ENCODE measurements at regions not wholly inside any gene's neighbourhood (a gene's known extent, or its start where the extent isn't known, plus 50 kb on each side); places are given as distances from the start of the nearest gene placed in this dataset.
A peak's percentile ranks its signal among the peaks of the same experiment; 100 is the strongest.

DNA sequence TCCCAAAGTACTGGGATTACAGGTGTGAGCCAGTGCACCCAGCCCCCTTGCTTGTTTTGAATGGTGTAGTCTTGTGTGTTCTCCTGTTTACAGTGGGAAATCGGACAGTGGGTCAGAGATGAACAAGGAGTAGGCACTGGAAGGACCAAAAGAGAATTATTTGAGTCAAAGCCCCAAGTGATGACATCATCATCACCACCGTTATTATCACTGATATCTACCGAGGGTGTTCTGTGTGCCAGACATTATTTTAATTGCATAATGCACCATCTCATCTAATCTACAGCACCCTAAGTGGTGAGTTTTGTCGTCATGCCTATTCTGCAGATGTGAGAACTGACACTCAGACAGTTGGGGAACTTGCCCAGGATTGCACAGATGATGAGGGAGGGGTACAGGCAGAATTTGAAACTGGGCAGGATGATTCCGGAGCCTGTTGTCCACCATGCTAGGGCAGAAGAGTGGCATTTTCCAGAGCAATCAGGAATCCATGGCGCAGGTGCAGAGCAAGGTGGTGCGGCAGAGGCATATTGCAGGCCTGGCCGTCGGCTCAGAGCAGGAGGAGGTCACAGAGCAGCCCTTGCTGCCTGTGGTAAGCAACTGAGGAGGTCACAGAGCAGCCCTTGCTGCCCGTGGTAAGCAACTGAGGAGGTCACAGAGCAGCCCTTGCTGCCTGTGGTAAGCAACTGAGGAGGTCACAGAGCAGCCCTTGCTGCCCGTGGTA, 137.0 kb upstream of the HDAC4 start:
- DNase-seq, result no peak

DNA sequence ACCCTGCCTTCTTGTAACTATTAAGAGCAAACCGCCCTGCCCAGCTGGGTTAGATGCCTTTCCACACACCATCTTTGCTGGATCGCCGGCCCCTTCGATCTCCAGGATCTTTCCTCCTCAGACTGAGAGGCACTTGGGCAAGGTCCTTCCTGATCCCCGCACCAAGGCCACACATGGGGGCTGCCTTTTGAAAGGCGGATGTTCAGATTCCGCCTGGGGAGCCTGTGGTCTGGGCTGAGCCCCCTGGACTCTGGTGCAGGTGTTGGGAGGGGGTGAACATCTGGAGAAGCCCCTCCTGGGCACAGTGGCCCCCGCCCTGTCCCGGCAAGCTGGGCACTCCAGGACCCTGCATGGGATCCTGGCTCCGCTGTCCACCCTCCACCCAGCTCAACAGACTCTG, 135.4 kb upstream of the HDAC4 start:
- no peak for DNase-seq

DNA sequence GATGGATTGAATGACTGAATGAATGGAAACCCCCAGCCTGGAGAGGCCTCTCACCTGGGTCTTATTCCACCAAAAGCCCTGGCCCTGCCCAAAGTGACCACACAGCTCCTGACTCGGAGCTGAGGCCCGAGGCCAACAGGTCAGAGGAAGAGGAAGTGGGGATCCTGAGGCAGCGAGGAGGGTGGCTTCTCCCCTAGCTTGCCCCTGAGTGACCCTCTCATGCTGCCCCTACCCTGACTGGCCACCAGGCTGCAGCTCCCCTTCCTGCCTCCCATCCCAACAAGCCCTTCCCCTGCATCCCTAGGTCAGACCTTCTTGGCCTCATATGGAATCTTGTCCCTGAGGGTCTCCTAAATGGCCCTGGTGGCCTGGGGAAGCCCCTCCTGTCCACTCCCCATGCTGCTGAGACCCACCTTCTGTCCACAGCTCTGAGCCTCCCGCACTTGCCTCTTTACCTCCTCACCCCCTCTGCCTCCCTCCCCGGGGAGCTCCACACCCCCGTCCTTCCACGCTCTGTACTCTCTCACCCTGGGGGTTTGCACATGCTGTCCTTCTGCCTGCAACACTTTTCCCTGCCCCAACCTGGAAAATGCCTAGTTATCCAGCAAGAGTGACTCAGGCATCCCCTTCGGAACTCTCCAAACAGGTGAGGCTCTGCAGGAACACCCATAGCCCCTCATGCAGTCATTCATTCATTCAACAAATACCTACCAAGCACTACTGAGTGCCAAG, 134.8 kb upstream of the HDAC4 start:
- DNase-seq, result no peak

DNA sequence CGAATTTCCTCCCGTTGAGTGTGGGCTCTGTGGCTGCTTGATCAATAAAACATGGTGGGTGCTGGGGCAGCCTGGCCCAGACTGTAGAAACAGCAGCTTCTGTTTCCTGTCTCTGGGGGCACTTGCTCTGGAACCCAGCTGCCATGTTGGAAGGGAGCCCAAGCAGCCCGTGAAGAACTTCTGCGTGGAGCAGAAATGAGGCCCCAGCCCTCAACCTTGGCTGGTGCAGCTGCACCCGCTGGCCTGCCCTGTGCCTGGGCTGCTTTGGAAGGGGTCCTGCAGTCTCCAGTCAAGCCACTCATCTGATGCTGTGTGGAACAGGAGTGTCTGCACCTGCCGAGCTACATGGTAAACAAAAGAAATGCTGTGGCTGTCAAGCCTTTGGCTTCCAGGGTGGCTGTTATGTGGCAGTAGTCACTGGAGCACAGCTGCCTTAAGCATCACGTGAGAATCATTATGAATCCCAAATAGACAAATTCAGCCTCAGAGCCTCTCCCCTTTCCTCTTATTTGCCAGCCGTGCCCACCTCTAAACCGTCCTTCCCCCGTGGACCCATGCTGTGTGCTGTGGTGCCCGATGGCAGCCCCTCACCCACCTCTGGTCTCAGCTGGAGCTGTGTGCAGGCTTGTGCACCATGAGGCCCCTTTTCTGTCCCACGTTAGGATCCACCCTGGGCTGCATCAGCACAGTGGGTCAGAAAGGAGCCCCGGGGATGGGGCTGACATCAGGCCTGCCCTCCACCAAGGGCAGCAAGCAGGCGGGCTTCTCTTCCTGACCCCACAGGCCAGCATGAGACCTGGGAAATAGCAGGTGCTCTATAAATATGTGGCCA, 134.0 kb upstream of the HDAC4 start:
- DNase-seq, result no peak

DNA sequence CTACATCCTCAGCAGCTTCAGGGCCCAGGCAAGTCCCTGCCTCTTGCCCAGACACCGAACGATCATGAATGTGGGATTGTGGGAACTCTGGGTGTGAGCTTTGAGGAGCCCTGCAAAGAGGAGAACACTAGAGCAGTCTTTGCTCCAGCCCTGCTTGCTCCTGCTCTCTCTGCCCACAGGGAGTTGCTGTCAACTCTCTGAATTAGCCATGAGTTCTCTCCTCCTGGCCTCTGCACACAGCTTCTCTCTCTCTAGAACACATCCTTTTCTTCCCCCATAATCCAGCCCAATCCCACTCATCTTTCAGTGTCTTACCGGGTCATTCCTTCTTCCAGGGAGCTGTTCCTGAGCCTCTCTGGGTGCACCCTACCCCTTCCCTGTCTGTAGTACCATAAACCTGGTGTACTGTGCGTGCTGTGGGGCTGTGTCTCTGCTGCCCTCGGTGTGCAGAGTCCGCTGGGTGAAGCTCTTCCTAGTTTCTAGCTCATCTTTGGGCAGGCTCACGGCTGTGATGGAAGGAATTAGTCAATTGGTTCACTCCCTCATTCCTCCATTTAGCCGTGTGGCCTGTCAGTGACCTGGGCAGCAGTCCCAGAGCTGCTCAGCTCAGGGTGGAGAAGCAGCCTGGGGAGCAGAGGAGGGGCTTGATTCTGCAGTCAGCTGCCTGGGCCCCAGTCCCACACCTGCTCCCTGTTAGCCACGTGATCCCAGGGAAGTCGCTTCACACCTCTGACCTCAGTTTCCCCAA, 132.9 kb upstream of the HDAC4 start:
- DNase-seq, result no peak

DNA sequence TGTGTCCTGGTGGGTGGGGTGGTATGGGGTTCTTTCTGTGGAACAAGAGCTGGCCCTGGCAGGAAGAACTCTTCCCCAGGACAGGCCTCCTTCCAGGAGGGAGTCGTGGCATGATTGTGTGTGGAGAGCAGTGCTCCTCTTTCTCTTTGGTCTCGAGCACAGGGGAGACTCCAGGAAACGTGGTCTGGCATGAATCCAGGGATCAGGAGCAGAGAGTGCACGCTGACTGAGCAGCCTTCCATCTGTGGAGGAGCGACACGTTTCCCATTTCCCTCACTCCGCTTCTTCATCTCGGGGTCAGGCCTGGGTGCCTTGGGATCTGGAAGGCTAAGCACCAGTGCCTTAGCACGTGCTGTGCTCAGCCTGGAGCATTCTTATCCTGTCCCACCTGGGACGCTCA, 132.0 kb upstream of the HDAC4 start:
- DNase-seq, result no peak

DNA sequence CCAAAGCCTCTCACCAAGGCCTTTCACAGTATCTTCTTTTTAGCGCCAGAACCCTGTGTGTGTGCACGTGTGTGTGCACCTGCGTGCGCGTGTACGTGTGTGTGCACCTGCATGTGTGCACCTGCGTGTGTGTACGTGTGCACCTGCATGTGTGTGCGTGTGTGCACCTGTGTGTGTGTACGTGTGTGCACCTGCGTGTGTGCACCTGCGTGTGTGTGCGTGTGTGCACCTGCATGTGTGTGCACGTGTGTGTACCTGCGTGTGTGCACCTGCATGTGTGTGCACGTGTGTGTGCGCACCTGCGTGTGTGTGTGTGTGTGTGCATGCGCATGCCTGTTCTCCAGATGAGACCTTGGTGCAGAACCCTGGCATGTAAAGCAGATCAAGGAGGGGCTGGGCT, 131.4 kb upstream of the HDAC4 start:
- DNase-seq, result no peak

DNA sequence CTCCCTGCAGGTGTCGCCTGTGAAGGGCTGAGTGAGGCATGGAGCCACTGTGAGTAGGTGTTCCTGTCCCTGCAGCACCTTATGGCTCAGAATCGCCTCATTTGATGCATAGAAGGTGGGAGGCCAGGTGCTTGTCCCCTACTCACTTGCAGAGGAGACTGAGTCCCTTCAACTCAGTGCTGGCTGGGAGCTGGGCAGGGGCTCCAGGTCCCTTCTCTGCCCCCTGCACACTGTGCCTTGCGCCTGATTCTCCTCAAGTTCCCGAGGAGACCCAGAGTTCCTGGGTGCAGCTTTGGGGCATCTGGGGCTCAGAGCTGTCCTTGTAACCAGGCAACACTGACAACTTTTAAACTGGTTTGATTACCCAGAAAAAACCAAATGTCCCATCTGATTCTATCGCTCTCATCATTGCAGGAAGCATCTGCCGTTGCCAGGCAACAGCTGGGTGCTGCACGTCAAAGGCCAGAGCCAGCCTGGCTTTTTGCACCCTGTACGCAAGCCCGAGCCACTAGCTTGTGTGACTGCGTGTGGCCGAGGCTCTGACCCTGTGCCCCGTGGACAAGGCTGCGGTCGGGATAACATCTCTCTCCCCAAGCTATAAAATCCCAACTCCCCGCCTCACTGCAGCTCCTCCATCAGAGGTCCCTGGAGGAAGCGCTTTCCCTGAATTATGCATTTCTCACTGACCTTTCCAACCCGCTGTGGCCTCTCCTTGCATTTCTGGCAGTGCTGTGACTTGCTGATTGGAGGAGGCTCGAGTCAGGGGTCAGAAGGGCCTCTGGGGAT, 130.8 kb upstream of the HDAC4 start:
- no peak for DNase-seq

DNA sequence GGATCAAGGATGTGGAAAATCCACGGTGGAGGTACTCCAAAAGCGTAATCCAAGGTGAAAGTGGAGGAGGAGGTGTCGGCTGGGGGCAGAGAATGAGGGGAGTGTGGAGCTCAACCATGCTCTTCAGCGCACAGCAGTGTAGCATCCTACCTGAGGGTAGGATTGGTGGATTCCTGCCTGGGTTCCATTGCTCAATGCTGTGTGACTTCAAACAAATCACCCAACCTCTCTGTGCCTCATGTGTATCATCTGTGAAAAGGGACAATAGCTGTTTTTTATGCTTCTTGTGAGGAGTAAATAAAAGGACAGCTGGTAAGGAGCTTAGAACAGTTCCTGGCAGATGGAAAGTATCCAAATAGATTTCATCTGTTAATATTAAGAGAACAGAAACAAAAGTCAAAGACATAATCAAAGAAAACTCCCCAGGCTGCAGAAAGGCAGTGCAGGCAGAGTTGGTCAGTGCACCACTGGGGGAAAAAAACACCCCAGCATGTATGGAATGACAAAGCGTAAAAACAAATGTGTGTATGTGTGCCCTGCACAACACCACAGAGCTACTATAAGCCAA, 130.0 kb upstream of the HDAC4 start:
- no peak for DNase-seq

DNA sequence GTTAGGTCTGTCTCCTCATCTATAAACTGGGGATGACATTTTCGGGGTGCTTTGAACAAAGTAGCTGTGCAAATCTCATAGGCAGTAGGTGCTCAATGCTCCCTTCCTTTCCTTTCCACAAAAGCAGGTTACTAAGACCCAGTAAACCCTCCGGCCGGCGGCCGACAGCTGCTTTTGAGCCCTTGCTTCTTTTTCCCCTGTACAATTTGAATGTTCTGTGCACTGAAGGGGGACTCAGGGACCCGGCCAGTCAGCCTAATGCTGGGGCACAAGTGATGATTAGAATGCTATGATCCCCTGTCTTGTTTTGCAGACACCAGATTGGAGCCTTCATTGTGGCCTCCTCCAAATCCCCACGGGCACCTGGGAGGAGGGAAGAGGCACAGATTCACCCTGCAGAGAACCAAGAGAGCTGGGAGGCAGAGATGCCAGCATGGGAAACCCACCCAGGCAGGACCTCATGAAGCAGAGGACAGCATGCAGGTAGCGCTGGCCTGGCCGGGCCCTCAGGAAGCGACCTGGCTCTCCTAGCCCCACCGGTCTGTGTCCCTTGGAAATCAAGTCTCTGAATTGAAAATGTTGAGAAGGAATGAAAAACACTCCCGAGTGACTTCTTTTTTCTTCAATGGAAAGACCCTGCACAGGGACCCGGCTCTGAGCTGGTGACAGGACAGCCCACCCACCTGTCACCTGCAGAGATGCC, 128.6 kb upstream of the HDAC4 start:
- no peak for DNase-seq

DNA sequence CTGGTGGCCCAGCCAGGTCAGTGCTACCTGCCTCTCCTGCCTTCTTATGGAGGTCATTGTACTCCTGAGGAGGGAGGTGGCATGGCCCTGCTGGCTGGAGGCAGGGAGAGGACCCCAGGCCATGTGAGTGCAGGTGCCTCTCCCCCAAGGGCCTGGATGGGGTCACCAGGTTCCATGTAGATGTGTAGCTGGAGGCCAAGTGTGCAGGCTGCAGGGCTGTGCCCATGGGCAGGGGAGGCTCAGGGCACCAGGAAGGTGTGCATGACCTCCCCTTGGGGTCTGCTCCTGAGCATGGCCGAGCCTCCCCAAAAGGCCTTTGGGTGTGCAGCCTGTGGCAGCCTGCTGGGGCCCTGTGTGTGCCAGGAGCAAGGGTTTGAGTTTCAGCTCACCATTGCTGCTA, 128.1 kb upstream of the HDAC4 start:
- no peak for DNase-seq

DNA sequence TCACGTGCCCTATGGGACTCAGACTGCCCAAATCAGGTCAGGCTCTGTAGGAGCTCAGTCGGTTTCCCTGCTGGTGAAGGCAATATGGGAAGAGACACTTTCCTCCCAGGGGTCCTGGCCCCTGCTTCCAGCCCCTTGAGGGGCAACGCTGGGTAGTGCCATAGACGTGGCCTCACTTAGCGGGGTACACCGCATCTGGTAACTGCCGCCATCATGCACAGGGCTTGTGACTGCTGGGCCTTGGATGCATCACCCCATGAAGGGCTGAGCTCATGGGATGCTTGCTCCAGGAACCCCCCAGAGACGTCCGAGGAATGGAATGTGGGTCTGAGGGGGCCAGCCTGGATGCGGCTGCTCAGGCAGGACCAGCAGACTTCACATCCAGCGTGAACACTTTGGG, 127.3 kb upstream of the HDAC4 start:
- no peak for DNase-seq

DNA sequence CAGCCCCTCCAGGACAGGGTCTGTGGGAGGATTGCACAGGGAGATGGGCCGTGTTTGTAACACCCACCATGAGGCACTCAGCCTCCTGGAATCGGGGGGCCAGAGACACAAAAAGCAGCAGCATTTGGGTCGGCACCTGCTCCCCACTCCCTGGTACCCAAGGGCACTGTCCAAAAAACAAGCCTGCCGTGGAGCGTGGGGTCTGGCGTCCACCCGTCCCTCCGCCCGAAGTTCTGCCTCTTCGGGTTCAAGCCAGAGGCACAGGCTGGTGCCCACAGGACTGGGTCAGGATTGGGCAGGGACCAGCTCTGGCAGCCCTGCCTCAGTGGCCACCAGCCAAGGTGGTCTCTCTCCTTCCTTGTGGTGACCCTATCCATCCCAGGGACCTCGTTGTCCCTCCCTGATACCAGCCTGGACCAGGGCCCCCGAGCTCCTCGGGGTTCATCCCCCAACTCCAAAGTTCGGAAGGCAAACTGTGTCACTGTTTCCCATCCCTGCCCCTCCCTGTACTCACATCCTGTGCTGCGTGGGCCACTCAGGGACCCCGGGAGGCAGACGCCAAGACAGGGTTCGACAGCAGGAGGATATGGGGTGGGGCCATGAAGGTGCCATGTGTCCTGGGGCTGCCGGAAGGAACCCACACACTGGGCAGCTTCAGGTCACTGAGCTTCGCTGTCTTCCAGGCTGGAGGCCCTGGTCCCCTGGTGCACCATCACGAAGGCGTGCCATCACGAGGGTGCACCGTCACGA, 126.0 kb upstream of the HDAC4 start:
- DNase-seq, result no peak

DNA sequence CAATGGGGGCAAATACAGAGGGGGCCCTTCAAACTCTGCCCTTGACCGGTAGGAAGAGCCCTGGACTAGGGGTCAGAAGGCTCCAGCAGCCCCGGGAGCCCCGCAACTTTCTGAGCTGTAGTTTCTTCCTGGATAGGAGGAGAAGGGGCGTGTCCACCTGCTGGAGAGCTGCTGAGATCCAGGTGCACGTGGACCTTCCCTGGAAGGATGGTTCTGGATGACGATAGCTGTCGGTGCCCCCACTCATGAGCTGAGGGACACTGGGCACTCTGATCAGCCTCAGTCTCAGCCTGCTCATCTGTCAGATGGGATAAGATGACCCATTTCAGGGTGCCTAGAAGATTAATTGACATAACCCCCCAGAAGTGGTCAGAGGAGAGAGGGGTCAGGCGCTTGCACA, 125.2 kb upstream of the HDAC4 start:
- no peak for DNase-seq

DNA sequence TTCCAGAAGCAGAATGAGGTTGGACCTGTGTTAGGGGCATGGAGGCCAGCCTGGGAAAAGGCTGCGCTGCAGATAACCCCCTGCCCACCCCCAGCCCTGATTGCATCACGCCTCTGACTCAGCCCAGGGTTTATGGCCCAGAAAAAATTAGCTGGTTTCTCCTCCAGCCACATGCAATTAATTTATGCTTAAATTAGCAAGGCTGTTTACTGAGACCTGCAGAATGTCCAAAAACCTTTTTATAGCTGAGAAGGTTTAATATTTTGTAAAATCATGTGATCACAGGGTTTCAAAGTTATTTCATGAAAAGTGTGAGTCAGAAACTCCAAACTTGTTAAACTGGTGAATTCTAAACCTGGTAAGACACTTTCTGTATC, 123.1 kb upstream of the HDAC4 start:
- peak; percentile 9 for DNase-seq

DNA sequence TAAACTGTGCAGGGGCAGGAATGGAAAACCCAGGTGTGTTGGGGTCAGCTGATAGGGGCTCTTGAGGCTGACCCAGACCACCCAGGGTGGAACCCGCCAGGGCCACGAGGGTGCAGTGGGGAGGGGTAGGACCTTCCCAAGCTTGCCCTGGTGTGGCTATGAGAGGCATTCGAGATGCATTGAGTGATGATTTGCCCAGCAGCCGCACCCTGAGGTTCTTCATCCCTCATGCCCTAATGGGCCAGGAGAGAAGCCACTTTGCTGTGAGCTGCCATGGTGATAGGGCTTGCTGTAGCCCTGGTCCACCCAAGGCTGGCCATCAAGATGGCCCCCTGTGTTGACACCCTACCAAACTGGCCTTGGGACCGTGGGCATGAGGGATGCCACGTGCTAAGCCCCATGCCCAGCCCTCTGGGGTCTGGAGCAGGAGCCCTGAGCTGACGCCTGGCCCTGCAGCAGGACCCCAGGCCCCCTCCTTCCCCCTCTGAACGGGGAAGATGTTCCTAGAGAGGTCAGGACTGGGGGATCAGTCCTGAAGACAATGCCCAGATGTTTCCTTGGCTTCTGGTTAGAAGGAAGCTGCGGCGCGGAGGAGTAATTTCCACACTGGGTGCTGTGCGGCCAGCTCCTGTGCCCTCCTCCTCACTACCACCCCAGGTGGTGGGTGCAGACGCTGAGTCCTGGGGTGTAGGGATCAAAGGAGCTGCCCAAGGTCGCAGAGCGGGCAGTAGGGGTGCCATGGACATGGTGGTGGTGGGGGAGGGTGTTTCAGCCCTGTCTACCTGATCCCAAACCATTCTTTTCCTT, 122.5 kb upstream of the HDAC4 start:
- no peak for DNase-seq

DNA sequence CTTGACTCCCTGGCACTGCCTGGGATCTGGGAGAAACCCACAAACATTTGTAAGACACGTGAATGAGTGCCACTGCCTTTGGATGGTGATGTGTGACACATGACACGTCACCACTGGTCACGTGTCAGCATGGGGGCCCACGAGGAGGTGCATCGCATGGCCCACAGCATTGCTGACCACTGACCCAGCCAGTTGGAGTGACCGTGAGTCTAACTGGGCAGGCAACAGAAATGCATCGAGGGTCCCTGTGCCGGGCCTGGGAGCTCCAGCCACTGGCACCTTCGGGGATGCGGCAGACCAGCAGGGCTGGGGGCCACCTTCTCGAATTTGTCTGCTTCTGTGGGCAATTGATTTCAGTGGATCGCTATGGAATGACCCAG, 121.9 kb upstream of the HDAC4 start:
- no peak for DNase-seq

DNA sequence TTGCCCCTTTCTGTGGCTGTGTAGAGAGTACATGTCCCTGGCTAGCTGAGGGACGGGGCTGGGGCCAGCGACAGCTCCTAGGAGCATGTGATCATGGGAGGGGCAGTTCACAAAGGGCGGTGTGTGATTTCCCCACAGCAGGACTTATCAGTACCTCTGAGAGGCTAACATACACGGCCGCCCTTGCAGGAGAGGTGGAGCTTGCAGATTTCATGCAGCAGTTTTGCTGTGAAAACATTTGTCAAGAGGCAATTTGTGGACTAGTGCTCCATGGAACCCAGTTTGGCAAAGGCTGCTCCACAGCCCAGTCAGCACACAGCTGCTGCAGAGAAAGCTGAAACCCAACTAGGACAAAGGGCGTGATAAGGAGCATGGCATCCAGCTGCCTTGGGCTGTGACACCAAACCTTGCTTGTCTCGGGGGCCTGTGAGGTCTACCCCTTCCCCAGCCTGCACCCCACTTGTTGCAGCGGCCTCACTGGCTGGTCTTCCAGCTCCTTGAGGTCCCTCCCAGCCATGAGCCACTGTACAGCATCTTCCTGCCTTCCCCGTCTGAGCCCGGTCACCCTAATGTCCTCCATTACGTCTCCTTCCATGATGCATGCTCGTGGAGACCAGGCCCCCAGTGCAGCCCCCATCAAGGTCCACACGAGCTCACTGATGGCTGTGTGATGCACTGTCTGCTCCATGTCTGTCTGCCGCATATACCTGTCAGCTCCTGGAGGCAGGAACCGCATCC, 121.4 kb upstream of the HDAC4 start:
- no peak for DNase-seq

DNA sequence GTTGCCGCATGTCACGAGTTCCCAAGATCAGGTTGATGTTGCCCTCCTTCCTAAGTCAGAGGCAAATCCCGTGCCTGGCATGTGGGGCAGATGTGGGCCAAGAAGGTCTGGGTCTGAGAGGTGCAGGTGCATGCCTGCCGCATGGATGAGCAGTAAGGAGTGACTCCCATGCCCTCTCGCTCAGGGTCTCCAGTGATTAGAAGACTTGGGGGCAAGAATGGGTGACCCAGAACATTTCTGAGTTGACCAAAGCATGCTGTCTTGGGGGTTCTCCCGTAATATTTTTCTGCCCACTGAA, 120.6 kb upstream of the HDAC4 start:
- no peak for DNase-seq

All from NK-92 treated with Interleukin-12 subunit alpha and Interleukin-12 subunit beta, amount 100 ng/mL, for 24 hours (cell line).